ENCODE measurements at regions not wholly inside any gene's neighbourhood (a gene's known extent, or its start where the extent isn't known, plus 50 kb on each side); places are given as distances from the start of the nearest gene placed in this dataset.

- FAIRE-seq: no peak
- no peak for TF ChIP-seq CTCF (IDR thresholded peaks at IDR 0.05; ENCODE audit: insufficient read depth, missing control alignments)
- DNase-seq (ENCODE audit: insufficient read length, low spot score): no peak
Observed at GRCh38 chr7:91323626-91324158, 59.5 kb downstream of the FZD1 start.

DNA sequence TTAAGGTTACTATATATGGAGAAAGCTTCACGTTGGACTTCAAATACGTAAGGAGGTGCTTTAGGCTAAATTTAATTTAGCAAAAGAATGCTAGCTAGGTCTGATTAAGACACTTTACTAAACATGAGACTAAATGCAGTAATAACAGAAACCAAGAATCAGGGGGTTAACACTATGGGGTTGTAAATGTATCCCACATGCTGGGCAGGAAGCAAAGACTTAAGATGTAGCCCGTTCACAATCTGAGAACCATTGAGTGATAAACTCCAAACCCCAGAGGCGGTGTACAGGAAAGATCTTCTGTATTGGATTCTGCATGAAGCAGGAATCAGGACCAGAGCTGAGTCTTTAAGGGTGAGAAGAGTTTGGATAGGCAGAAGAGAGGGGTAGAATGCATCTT is 60.4 kb downstream of the FZD1 start:
- DNase-seq (ENCODE audit: insufficient read length, low spot score): no peak
- TF ChIP-seq CTCF (IDR thresholded peaks at IDR 0.05; ENCODE audit: insufficient read depth, missing control alignments): no peak
- FAIRE-seq: no peak

DNA sequence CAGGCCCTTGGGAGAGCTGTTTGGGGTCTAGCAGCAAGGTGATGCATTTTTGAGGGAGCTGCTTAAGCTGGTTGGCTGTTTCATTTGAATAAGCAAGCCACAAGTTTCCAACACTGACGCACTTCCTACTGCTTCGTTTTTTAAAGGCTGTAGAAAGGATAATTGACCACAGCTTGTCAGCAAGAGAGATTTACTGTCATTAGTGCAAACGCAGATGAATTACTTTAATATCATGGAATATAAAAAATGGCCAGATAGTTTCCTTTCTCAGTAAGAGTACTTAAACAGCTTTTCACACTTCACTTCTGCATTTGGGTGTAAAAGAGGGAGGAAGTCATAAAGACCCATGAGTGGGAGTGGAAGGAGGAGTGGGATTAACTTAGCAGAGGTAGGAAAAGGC is 61.5 kb downstream of the FZD1 start:
- no peak for TF ChIP-seq CTCF (IDR thresholded peaks at IDR 0.05; ENCODE audit: insufficient read depth, missing control alignments)
- FAIRE-seq: no peak
- DNase-seq (ENCODE audit: insufficient read length, low spot score): no peak

DNA sequence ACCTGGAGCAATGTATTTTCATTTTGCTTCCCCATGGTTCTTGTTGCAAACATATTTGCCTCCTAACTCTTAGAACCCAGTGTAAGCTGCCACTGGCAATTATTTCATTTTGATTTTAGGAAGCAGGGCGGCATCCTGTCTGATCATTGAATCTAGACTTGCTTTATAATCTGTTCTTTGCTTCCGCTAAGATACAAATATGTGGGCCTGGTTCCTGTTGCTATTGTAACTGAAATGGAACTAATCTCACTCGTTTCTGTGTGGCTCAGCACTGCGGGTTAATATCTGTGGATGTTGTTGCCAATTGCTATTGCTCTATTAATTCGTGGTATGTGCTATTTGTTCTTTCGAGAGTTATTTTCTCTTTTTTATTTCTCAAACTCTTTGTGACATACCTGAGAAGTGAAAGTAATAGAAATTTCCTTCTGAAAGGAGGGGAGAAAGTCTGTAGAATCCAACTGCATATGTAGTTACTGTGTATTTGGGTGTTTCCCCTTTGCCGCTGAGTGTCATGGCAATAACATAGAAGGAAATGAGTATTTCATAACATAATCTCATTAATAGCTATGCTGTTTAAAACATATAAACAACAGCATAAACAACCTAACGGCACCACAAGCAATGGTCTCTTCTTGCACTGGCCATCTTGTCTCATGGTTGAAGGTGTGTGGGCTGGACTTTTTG is 62.4 kb downstream of the FZD1 start:
- DNase-seq (ENCODE audit: insufficient read length, low spot score) (no peak), FAIRE-seq (no peak)
- no peak for TF ChIP-seq CTCF (IDR thresholded peaks at IDR 0.05; ENCODE audit: insufficient read depth, missing control alignments)

GRCh38 chr7:91327346-91327745 is 63.1 kb downstream of the FZD1 start:
- DNase-seq (ENCODE audit: insufficient read length, low spot score): no peak
- FAIRE-seq: no peak

GRCh38 chr7:91329571-91329970 is 65.3 kb downstream of the FZD1 start:
- FAIRE-seq: no peak
- TF ChIP-seq CTCF (IDR thresholded peaks at IDR 0.05; ENCODE audit: insufficient read depth, missing control alignments): no peak
- DNase-seq (ENCODE audit: insufficient read length, low spot score): no peak

More at GRCh38 chr7:91327346-91327745, 63.1 kb downstream of the FZD1 start:
- no peak for TF ChIP-seq CTCF (IDR thresholded peaks at IDR 0.05; ENCODE audit: insufficient read depth, missing control alignments)

DNA sequence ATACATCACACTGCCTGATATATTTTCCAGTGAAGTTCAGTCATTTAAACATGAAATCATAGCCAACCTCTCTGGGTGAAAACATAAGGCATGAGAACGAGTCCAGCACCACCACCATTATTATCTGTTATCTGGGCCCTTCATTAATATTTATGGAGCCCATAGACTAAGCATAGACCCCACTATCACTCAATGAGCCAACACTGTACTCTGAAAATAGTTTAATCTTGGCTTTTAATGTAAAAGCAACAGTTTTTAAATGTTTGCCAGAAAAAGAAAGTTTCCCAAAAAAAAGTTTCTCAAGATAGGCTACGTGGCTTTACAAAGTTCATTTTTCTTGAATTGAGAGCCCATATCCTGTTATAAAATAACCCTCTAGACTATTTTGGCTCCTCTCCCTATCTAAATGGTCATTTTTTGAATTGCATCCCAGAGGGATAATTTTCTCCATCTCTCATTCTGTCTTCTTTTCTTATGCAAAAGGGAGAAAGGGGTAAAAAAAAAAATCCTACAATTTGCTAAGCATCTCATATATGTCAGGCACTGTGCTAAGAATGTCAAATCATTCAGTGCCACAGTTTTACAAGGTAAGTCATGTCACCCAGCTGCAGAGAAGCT is 66.1 kb downstream of the FZD1 start:
- DNase-seq (ENCODE audit: insufficient read length, low spot score) (no peak), FAIRE-seq (no peak)
- no peak for TF ChIP-seq CTCF (IDR thresholded peaks at IDR 0.05; ENCODE audit: insufficient read depth, missing control alignments)
